ENCODE measurements at regions not wholly inside any gene's neighbourhood (a gene's known extent, or its start where the extent isn't known, plus 50 kb on each side); places are given as distances from the start of the nearest gene placed in this dataset.
"Not testable (repeated sequence)": the region's sequence is repeated elsewhere in the genome, so short reads cannot be mapped to it uniquely, and the experiment has no call there.

DNA sequence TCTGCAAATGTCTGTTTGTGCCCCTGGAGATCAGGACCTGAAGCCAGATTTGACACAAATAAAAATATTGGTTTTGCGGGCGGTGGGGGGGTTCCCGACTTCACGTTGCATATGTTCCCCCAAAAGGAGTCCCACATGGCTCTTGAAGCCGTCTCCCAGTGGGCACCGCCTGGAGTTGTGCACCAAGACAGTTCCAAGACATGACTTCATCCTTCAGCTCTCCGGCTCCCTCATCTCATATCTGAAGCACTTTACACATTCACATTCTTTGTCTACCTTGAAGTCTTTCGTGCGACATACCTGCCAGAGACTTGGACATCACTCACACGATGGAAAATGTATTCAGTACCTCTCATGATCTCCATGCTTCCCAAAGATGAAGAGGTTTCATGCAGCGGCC, 362.8 kb upstream of the FOXK1 start:
- DNase-seq, result no peak

DNA sequence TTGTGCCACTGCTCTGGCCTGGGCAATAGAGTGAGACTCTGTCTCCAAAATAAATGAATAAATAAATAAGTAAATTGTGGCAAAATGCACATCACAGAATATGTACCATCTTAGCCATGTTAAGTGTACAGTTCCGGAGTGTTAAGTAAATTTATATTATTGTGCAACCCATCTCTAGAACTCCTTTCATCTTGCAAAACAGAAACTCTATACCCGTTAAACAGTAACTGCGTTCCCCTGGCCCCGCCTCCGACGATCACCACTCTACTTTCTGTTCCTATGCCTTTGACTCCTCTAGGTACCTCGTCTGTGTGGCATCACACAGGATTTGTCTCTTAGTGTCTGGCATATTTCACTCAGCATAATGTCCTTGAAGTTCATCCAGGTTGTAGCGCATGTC, 356.4 kb upstream of the FOXK1 start:
- no peak for DNase-seq

DNA sequence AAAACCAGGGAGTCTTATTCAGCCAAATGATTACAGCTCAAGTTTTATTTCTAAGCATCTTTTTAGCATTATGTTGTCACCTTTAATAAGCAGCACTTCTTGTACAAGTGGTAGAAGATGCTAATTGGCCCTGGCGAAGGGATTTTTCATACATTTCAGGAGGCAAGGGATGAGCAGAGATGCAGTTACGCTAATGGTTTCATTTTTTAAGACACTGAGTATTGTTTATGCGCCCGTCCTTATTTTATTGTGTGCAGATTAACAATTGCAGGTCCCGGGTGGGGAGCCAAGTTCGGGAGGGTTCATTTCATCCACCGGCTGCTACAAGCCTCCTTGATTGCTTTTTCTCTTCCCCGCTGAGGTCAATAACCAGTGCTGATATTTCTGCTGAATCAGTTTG, 350.4 kb upstream of the FOXK1 start:
- DNase-seq, result no peak

DNA sequence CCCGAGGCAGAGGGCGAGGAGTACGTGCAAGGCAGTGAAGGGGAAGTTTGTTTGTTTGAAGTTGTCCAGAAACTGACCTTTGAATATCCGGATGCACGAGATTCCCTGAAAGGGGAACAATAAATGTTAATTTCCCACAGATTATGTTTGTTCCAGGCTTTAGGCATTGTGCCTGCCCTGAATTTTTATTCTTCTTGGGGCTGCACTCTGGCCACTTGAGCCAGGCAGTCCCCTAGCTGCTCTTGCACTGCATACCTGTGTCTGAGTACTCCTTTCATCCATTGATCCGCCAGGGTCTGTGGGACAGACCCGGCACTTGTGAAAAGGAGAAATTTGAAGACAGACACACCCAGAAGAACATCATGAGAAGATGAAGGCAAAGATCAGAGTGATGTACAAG, 343.5 kb upstream of the FOXK1 start:
- no peak for DNase-seq

DNA sequence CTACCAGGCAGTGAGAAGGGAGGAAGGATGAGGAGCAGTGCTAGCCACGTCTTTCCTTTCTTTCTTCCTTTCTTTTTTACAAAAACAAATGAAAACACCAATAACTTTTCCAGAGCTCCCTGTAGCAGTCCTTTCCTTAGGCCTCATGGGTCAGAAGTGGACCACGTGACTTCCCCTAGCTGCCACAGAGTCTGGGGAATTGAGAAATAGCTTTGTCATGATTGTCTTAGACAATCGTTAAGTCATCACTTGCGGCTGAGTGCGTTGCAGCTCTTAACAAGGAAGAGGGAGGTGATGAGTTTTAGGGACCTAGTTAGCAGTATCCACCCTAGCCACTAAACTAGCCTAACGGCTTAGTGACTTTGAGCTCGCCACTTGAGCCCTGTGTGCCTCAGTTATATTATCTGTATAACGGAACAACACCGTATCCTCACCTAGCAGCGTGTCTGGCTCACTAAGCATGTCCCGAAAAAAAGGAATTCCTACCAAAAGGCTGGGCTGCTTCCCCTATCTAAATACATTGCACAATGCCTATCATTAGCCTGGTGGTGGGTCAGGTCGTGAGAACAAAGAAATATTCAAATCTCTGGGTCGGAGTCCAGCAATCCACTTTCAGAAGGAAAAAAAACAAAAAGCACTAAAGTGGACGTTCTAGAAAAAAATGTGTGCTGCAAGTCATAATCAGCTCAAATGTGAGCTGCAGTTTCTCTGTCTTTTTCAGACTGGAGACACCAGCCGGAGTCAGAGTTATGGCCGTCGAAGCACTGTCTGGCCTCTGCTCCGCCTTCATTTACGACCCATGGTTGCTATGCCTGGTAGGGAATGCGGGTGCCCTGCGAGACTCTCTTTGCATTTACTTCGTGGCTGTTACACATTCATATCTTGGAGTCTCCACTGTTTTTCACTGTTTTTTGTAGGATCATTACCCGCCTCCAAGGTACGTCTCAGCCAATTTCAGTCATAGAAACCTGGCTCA, 338.5 kb upstream of the FOXK1 start:
- DNase-seq, result no peak

DNA sequence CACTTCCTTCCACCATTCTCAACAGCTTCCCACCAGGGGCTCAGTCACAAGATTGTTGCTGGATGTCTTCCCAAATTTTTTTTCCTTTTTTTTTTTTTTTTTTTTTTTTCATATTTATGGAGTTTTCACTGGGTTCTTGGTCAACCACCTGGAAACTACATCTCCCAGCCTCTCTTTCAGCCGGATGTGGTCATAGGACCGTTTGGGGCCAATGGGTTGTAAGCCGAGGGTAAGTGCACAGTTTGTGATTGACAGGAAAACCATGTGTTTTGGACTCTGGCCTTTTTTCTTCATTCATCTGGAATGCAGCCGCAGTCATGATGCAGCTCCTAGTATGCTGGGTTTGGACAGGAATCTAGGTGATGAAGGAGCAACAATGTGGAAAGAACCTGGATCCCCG, 337.1 kb upstream of the FOXK1 start:
- no peak for DNase-seq

DNA sequence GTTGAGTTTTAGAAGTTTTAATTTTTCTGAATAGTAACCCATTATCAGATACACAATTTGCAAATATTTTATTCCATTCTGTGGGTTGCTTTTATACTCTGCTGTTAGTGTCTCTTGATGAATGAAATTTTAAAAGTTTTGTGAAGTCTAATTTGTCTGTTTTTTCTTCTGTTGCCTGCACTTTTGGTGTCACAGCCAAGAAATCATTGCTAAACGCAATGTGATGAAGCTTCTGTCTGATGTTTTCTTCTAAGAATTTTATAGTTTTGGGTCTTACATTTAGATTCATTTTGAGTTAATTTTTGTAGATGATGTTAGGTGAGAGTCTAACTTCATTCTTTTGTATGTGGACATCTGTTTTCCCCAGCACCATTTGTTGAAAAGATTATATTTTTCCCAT, 330.0 kb upstream of the FOXK1 start:
- DNase-seq, result no peak

DNA sequence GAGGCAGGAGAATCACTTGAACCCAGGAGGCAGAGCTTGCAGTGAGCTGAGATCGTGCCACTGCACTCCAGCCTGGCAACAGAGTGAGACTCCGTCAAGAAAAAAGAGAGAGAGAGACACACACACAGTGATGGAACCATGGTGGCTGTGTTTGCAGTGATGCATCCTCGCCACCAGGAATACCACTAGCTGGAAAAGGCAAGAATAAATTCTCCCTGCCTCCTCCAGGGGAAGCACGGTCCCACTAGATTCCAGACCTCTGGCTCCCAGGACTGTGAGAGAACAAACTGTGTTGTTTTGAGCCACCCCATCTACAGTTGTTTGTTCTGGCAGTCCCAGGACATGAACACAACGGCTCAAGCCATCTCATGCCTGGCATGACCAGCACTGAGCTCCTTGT, 320.3 kb upstream of the FOXK1 start:
- DNase-seq, result no peak

DNA sequence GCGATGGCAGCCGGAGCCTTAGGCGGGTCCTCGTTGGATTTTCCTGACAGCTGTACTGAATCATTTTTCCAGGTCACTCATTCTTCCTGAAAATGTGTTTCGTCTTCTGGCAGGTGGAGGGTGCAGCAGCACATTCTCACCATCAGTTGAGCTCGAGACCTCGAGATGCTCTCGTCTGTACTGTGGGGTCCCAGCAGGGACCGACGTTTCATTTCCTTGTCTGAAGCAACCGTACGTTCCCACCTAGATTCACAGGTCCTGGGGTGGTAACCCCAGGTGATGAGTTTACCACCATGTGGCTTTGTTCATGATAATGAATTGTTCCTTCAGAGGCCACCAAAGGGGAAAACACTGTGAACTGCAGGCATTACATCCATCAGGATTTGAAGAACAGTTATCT, 298.5 kb upstream of the FOXK1 start:
- DNase-seq, result no peak

DNA sequence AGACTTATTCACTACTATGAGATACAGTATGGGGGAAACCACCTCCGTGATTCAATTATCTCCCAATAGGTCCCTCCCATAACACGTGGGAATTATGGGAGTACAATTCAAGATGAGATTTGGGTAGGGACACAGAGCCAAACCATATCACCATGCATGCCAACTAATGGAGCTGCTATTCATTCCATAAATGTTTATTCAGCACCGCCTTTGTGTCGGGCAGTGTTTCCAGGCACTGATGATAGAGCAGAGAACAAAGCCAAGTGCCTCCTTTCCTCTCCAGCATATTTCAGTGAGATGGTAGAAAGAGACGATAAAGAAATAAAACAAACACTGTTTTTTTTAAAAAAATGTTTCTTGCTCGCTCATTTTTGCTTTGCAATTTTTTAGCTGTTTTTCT, 295.9 kb upstream of the FOXK1 start:
- no peak for DNase-seq

DNA sequence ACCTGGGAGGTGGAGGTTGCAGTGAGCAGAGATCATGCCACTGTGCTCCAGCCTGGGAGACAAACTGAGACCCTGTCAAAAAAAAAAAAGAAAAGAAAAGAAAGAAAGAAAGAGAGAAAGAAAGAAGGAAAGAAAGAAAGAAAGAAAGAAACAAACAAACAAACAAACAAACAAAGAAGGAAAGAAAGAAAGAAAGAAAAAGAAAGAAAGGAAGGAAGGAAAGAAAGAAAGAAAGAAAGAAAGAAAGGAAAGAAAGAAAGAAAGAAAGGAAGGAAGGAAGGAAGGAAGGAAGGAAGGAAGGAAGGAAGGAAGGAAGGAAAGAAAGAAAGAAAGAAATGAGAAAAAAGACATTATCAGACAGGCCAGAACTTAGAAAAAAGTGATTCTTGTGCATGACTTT, 291.0 kb upstream of the FOXK1 start:
- not testable (repeated sequence) for DNase-seq

DNA sequence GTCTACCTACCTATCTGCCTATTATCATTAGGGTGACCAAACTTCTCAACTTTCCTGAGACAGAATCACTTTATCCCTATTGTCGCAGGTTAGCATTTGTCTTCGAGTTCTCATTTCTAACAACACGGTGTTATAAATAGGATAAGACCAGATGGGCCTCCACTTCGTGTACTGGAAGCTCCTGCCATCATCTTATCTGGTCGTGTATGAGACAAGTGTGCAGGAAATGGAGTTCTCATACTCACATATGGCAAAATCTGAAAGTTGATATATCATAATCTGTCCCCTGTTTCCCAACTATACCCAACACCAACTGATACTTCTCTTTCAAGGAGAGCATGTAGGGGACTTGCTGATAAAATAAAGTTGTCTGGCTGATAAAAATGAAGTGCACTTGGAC, 287.4 kb upstream of the FOXK1 start:
- DNase-seq, result no peak

DNA sequence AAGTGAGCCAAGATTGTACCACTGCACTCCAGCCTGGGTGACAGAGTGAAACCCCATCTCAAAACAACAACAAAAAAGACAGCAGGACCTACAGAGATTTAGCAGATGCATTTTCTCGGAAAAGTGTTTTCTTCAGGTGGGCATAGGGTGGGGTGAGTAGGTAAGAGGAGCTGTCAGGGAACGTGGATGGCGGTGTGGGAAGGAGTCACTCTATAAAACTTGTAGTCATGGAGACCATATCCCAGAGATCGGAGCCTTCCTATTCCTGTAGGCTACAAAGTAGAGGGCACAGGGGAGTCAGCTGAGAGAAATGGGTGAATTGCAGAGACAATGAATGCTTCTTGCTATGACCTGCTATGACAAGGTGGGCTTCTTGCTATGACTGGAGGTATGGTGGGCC, 283.0 kb upstream of the FOXK1 start:
- DNase-seq, result no peak

DNA sequence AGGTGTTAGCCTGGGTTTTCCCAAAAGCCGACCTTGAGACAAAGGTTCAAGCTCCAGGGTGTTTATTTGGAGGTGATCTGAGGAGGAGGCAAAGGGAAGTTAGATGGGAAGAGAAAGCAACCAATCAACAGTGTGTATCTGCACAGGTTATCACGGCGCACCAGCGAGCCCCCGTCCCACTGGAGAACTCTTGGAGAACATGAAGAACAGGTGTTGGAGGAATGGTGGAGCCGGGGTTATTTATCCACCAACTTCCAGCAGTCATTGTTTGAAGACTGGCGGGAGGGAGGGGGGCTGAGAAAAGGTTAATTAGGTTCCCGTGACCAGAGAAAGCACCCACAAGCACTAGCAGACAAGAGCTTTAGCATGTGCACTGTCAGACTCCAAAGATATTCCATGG, 282.5 kb upstream of the FOXK1 start:
- DNase-seq, result no peak

DNA sequence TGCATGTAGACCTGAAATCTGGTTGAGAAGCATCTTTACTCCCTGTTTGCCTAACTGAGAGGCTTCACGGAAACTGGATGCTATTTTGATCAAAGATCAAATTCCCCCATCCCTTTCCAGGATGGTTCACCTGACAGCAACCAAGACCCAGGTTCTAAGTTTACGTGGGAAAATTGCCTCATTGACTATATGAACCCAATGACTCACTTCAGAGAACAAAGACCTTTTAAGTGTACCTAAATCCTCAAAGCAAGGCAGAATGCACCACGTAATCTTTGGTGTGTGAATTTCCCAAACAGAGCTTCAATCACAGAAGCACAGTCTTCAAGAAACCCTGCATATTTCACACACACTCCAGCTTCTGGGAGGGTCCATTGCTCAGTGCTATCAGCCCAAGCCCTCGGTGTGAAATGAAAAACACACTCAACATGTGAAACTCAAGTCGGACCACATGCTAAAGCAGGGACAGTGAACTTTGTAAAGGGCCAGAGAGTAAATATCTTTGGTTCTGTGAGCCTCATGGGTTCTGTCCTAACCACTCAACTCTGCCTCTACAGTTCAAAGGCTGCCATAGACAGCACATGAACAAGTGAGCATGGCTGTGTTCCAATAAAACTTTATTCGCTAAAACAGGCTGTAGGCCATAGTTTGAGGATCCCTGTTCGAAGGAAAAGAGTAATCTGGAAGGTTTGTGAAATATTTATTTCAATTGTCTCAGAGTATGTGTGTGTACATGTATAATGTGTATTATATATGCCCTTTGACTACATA, 275.6 kb upstream of the FOXK1 start:
- DNase-seq, result no peak

DNA sequence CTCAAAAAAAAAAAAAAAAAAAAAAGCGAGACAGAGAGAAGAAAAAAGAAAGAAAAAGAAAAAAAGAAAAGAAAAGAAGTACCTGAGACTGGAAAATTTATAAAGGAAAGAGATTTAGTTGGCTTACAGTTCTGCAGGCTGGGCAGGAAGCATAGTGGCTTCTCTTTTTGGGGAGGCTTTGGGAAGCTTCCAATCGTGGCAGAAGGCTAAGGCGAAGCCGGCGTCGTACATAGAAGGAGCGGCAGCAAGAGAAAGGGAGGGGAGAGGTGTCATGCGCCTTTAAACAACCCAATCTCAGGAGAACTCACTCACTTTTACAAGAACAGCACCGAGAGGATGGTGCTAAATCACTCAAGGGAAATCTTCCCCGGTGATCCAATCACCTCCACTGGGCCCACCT, 272.1 kb upstream of the FOXK1 start:
- DNase-seq, result no peak

DNA sequence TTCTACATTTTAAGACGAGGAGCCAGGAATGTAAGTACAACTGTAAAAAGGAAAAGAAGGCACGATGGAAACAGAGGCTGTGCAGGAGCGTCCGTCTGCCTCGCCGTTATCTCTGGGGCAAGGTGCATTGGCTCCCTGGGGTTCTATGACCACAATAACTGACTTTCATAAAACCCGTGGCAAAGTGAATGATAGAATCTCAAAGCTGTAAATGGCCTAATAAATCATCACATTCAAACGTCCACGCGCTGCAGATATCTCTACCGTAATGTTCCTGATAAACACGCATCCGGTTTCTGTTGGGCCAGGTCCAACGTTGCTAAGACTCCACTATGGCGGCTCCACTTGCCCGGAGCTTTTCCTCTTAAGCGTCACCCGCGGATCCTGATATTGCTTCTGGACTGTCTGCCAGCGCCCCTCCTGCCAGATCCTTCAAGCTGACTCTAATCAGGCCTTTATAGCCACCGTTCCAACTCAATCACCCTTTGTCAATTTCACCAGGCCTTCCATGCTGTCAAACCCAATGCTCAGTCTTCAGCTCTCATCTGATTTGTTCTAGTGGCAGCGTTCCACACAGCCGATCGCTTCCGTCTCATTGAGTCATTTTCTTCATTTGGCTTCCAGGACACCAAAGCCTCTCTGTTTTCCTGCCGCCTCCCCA, 265.6 kb upstream of the FOXK1 start:
- no peak for DNase-seq

DNA sequence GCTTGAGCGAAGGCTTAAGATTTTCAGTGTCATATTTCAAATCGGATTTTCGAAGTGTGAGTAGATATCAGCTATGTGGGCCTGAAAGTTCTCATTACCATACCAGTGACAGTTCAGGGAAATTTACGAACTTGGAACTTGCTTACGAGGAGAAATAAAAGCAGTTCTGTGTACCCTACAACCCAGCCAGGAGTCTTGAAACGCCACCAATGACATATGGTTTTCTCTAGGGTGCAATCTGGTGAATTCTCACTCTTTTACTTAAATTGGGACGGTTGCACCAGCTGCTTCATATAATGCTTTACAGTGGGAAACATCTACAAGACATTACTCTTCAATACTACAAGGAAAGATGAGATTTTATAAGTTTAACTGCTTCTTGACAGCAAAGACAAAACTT, 253.6 kb upstream of the FOXK1 start:
- DNase-seq, result no peak

DNA sequence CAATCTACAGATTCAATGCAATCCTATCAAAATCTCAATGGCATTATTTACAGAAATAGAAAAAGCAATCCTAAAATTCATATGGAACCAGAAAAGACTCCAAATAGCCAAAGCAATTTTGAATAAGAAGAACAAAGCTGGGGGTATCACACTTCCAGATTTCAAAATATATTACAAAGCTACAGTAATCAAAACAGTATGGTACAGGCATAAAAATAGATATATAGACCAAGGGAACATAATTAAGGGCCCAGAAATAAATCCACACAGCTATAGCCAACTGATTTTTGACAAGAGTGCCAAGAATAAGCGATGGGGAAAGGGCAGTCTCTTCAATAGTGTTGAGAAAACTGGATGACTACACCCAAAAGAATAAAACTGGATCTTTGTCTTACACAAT, 251.9 kb upstream of the FOXK1 start:
- no peak for DNase-seq

DNA sequence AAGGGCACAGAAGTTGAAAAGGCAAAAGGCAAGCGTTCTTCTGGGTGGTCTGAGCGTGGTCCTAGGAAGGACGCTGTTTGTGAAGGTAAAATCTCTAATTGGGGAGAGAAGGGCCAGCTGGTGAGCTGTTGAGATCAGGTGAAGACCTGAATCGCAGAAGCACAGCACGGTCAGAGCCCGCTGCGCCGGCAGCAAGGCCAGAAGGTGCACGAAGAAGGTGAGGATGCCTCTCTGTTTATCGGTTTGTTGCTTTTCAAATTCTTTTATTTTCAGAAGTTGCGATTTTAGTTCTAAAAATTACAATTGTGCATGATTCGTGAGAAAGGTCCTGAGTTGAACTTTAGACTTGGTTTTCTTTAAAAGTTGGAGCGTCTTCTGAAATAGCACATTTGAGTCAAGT, 247.8 kb upstream of the FOXK1 start:
- no peak for DNase-seq

DNA sequence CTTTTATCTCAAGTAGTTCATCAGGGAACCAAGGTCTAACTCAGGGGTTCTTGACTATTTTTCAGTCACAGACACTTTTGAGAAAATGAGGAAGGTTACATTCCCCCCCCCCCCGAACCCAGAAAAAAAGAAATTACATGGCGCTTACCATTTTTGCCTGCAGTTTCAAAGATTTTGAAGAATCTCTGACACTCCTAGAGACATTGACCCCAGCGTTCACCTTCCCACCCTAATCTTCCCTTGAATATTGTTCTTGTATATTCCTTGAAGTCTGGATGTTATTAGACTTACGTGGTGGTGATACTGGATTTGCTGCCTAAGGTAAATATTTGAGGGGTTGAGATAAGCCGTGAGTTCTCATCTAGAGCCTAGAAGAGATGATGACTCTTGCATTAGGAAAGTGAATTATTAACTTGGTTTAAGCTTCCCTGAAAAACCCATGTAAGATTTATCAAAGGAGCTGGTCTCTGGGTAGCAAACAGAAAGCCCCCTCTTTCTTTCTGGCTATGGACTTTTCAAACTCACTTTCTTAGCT, 245.7 kb upstream of the FOXK1 start:
- DNase-seq, result no peak

DNA sequence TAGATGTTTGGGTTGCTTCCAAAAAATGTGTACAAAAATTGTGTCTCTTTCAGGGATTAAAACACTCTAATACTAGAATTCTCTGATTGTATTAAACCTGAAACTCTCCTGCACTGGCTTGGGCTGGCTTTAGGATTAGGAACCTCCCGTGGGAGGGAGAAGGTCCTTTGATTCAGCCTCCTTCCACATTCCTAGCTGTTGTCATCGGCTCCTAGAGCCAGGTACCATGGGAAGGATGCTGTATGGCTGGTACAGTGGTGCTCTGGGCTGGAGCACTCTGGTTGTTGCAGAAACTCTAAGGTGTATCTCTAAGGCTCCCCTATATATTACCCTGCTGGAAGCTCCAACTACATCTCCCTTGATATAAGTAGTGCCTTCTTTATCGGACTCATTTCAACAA, 245.2 kb upstream of the FOXK1 start:
- no peak for DNase-seq

DNA sequence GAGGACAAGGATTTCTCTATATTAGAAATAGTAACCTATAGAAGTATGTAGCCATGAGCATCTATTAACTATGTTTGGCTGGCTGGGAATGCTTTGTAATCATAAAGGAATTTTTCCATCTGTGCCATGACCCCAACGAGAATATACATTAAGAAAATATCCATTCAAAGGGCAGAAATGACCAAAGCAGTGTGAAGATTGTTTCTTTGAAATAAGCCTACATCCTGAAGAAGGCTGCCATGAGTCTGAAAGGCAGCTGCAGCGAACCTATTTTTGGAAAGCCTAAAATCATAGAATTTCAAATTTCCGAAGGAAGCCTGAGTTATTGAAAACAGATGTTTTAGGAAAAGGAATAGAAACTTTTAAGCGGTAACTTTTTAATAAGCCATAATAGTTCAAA, 244.2 kb upstream of the FOXK1 start:
- DNase-seq, result no peak

Measured in stimulated activated naive CD4-positive, alpha-beta T cell (primary cell).